A673 (cell line): ENCODE measurements at regions not wholly inside any gene's neighbourhood (a gene's known extent, or its start where the extent isn't known, plus 50 kb on each side); places are given as distances from the start of the nearest gene placed in this dataset.

Experiments used
- CTCF ChIP-seq: fragments of 300-800, 200-600 bp; sonication (generic); conservative IDR thresholded peaks from 2 replicates; pipeline ENCODE4 v1.5.1; 2017; ENCODE audit warnings: low read depth, mild to moderate bottlenecking, antibody characterized with exemption, low read length, moderate library complexity, mixed read lengths
- EZH2 ChIP-seq: fragments of 200-600 bp; sonication (generic); IDR thresholded peaks from 2 replicates; pipeline ENCODE4 v1.6.1; 2017; ENCODE audit warnings: borderline replicate concordance, low read depth, mild to moderate bottlenecking, mixed read lengths, antibody characterized with exemption, low read length; ENCODE audit not compliant: poor library complexity, severe bottlenecking

DNA sequence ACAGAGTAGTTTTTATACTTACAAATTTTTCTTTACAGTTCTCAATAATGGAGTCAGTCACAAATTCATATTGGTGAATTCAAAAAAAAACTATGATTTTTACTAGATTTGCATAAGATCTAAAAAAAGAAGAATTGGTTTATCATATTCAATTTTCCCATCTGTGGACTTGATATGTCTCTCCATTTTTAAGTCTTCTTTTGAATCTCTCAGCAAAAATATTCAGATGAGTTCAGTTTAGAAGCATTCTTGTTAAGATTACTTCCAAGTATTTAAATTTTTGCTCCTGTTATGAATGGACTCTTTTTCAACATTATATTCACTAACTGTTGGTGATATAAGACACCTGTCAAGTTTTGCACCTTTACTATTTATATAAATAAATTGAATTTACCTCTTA lies 360.6 kb upstream of the FLRT2 start:
- no peak for TF ChIP-seq CTCF
- TF ChIP-seq EZH2, result no peak
